A549 (cell line): ENCODE measurements at regions not wholly inside any gene's neighbourhood (a gene's known extent, or its start where the extent isn't known, plus 50 kb on each side); places are given as distances from the start of the nearest gene placed in this dataset.

Experiments
- ATAC-seq, 2 experiments: fragments of 200-7000 bp in 1 of 2; fragments of >200 bp in 1 of 2; cut with Nextera tagmentation in 1 of 2; cut with Tn5 transposase in 1 of 2; 3 replicates each; pipeline versions ENCODE4 v1.8.0 to v1.9.1; 2018 to 2020; ENCODE audit warnings: mild to moderate bottlenecking in 1 of 2, moderate library complexity in 1 of 2
- CTCF ChIA-PET: fragments of 300-600 bp; sonication (Branson Sonifier 250); formaldehyde crosslinking; extraction: SDS; loops from one replicate; lab custom pipeline; 2021; ENCODE audit warnings: antibody characterized with exemption, inconsistent platforms; lab: Yijun Ruan, JAX
- POLR2A ChIA-PET: fragments of 350-600 bp; formaldehyde crosslinking; extraction: SDS; loops from one replicate; lab custom pipeline; 2021; ENCODE audit warnings: antibody characterized with exemption, inconsistent platforms; lab: Yijun Ruan, JAX
- DNase-seq, 2 experiments: peaks; one replicate each; pipeline versions ENCODE4 v3.0.0 to v3.0.0-alpha.2; 2011 to 2016; ENCODE audit warnings: low read depth in 1 of 2, low spot score in 1 of 2
- FAIRE-seq: peaks from 2 replicates; lab custom pipeline; 2011; peaks lifted over from hg19 to GRCh38; lab: Jason Lieb, UNC
- H3K27ac ChIP-seq, 2 experiments: fragments of >200 bp; sonication (Bioruptor Twin); formaldehyde crosslinking; 3 replicates each; pipeline ENCODE4 v1.5.1; 2016 to 2017
- H3K4me1 ChIP-seq: fragments of >200 bp; sonication (Bioruptor Twin); formaldehyde crosslinking; 3 replicates; pipeline ENCODE4 v1.6.1; 2016
- H3K4me2 ChIP-seq: fragments of >200 bp; sonication (Bioruptor Twin); formaldehyde crosslinking; 3 replicates; pipeline ENCODE4 v1.6.1; 2016
- H3K4me3 ChIP-seq: fragments of >200 bp; sonication (Bioruptor Twin); formaldehyde crosslinking; 3 replicates; pipeline ENCODE4 v1.5.1; 2016
- H3K9me3 ChIP-seq: fragments of >200 bp; sonication (Bioruptor Twin); formaldehyde crosslinking; 3 replicates; pipeline ENCODE4 v1.6.1; 2016
- CHD4 ChIP-seq: fragments of 200-600 bp; sonication (generic); IDR thresholded peaks from 2 replicates; pipeline ENCODE4 v1.6.1; 2016; ENCODE audit warnings: antibody characterized with exemption, mild to moderate bottlenecking, borderline replicate concordance
- EHF ChIP-seq: fragments of 250-450 bp; sonication (Bioruptor Pico); IDR thresholded peaks from 2 replicates; pipeline ENCODE4 v1.5.0; 2020; ENCODE audit warnings: mild to moderate bottlenecking
- EP300 ChIP-seq, 2 experiments: fragments of >200 bp; sonication (Bioruptor Twin); formaldehyde crosslinking; IDR thresholded peaks; 2 replicates in 1 of 2; 3 replicates in 1 of 2; pipeline ENCODE4 v1.6.1; 2016 to 2017
- ESRRA ChIP-seq: fragments of 150-350 bp; IDR thresholded peaks from 2 replicates; pipeline ENCODE4 v1.6.1; 2014; ENCODE audit warnings: mild to moderate bottlenecking, low read length, borderline replicate concordance
- FOSL2 ChIP-seq, 2 experiments: fragments of 450-650 bp in 1 of 2; fragments of >200 bp in 1 of 2; sonication (Bioruptor Twin) in 1 of 2; formaldehyde crosslinking; IDR thresholded peaks; 2 replicates each; pipeline versions ENCODE4 v1.5.0 to v1.6.1; 2016 to 2020; ENCODE audit warnings: mild to moderate bottlenecking in 1 of 2, moderate library complexity in 1 of 2
- GATA3 ChIP-seq: IDR thresholded peaks from 2 replicates; pipeline ENCODE4 v1.6.1; 2012; ENCODE audit warnings: borderline replicate concordance
- HEYL ChIP-seq: fragments of 250-450 bp; sonication (Bioruptor Pico); IDR thresholded peaks from 2 replicates; pipeline ENCODE4 v1.8.0; 2021; ENCODE audit warnings: mild to moderate bottlenecking, moderate library complexity
- JUNB ChIP-seq: fragments of >200 bp; sonication (Bioruptor Twin); formaldehyde crosslinking; IDR thresholded peaks from 2 replicates; pipeline ENCODE4 v1.6.1; 2016
- KDM5A ChIP-seq: fragments of 200-600 bp; sonication (generic); IDR thresholded peaks from 2 replicates; pipeline ENCODE4 v1.6.1; 2016; ENCODE audit warnings: antibody characterized with exemption, mild to moderate bottlenecking
- MYC ChIP-seq: IDR thresholded peaks from 2 replicates; pipeline ENCODE4 v1.6.1; 2012; ENCODE audit warnings: mild to moderate bottlenecking, inconsistent platforms, low read length, improper control_type of control experiment, borderline replicate concordance
- NPAS2 ChIP-seq: fragments of 250-450 bp; sonication (Bioruptor Pico); IDR thresholded peaks from 2 replicates; pipeline ENCODE4 v1.8.0; 2022; ENCODE audit warnings: mild to moderate bottlenecking, moderate library complexity, borderline replicate concordance
- PHF8 ChIP-seq: fragments of 200-600 bp; sonication (generic); IDR thresholded peaks from 2 replicates; pipeline ENCODE4 v1.6.1; 2016; ENCODE audit warnings: low read depth, mild to moderate bottlenecking, antibody characterized with exemption, moderate library complexity, borderline replicate concordance
- RAD21 ChIP-seq, 2 experiments: fragments of >200 bp in 1 of 2; sonication (Bioruptor Twin) in 1 of 2; formaldehyde crosslinking in 1 of 2; IDR thresholded peaks in 1 of 2; conservative IDR thresholded peaks in 1 of 2; 2 replicates in 1 of 2; 3 replicates in 1 of 2; pipeline ENCODE4 v1.6.1; 2012 to 2018; ENCODE audit warnings: inconsistent platforms in 1 of 2
- RARB ChIP-seq: fragments of 250-450 bp; sonication (Bioruptor Pico); IDR thresholded peaks from 2 replicates; pipeline ENCODE4 v1.8.0; 2021; ENCODE audit warnings: mild to moderate bottlenecking, moderate library complexity
- RCOR1 ChIP-seq: fragments of 150-350 bp; IDR thresholded peaks from 2 replicates; pipeline ENCODE4 v1.6.1; 2014; ENCODE audit warnings: antibody characterized with exemption, low read length, low read depth
- RNF2 ChIP-seq: fragments of 200-600 bp; sonication (generic); IDR thresholded peaks from 2 replicates; pipeline ENCODE4 v1.6.1; 2016; ENCODE audit warnings: low read depth, mild to moderate bottlenecking, antibody characterized with exemption, moderate library complexity, borderline replicate concordance
- TFCP2L1 ChIP-seq: fragments of 250-450 bp; sonication (Bioruptor Pico); IDR thresholded peaks from 2 replicates; pipeline ENCODE4 v1.5.0; 2021; ENCODE audit warnings: mild to moderate bottlenecking
- ZSCAN20 ChIP-seq: fragments of 250-450 bp; sonication (Bioruptor Pico); IDR thresholded peaks from 2 replicates; pipeline ENCODE4 v1.8.0; 2022; ENCODE audit warnings: mild to moderate bottlenecking, moderate library complexity
- WGBS: methylation state at CpG from one replicate; pipeline ENCODE4 v1.1.6; 2017; ENCODE audit errors: missing lambda C conversion rate; 5-methylcytosine and 5-hydroxymethylcytosine counted together
- TF ChIP-seq, protein P1 (sequence below): fragments of 250-450 bp; sonication (Bioruptor Pico); IDR thresholded peaks from 2 replicates; pipeline ENCODE4 v1.5.0; 2020; ENCODE audit warnings: low read depth, mild to moderate bottlenecking, moderate library complexity
- TF ChIP-seq, protein P2 (sequence below): fragments of 150-350 bp; IDR thresholded peaks from 2 replicates; pipeline ENCODE4 v1.6.1; 2014; ENCODE audit warnings: low read depth, mild to moderate bottlenecking, low read length
- TF ChIP-seq, protein P3 (sequence below): IDR thresholded peaks from 2 replicates; pipeline ENCODE4 v1.6.1; 2012
- TF ChIP-seq, protein P4 (sequence below): fragments of 450-650 bp; IDR thresholded peaks from 2 replicates; pipeline ENCODE4 v1.6.1; 2014; ENCODE audit warnings: antibody characterized with exemption
- TF ChIP-seq, protein P5 (sequence below): fragments of >200 bp; sonication (Bioruptor Twin); formaldehyde crosslinking; IDR thresholded peaks from 3 replicates; pipeline ENCODE4 v1.5.1; 2016

DNA sequence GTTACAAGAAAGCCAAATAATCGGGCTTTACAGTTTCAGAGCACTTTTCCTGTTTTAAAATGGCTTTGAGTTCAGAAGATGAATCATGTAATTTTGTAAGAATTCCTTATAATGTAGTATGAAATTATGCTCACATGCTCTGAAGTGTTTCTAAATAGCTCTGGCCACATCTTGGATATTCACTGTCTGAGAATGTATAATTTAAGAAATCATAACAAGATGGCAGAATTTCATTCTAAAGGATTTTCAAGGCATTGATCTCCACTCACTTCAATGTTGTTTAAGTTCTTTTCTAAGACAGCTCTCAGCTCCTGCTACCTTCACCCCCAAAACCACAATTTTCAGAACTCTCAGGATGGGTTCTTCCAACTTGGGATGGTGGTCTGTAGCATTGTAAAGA is 180.1 kb downstream of the DACT1 start:
- no peak overlapping the region for H3K4me3 ChIP-seq
- ATAC-seq: no peak
- no peak overlapping the region for H3K4me2 ChIP-seq
- ChIA-PET CTCF (interaction anchor here (0.6 to 0.9 kb wide), 2 partner anchors 110 to 178 kb away, joined by 3 read pairs; no protein-coding TSS in a partner anchor), POLR2A (no interaction called here)
- FAIRE-seq: no peak
- H3K27ac ChIP-seq: no peak overlapping the region
- no peaks in the 10 kb centered on the region; the same call in 2 of the 3 replicates for H3K4me1 ChIP-seq
- no peak for DNase-seq
- whole genome bisulfite sequencing: 25% methylated on average over 1 of the region's 1 CpG
- no peaks in the 10 kb centered on the region for H3K9me3 ChIP-seq
- TF ChIP-seq MYC (no peak), EHF (CRISPR knock-in tag) (no peak)
- TF ChIP-seq, protein P1, sequence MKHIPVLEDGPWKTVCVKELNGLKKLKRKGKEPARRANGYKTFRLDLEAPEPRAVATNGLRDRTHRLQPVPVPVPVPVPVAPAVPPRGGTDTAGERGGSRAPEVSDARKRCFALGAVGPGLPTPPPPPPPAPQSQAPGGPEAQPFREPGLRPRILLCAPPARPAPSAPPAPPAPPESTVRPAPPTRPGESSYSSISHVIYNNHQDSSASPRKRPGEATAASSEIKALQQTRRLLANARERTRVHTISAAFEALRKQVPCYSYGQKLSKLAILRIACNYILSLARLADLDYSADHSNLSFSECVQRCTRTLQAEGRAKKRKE (CRISPR knock-in tag): no peak

DNA sequence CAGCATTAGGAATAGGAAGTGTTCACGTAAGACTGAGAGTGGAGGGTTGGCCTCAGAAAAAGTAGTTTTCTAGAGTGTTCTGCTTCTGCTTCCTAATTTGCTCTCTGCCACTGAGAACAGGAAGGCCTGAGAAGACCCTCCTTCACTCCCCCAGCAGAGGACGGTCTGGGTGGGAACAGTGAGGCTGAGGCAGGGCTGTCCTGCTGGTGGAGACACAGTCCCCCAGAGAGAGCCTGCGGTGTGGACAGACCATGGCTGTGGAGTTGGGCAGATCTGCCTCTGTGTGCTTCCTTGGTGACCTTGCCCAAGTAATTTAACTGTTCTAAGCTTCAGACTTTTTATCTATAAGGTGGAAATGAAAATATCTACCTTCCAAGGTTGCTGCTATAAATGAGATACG is 182.3 kb downstream of the DACT1 start:
- WGBS: 77% methylated on average over 4 of the region's 4 CpGs
- TF ChIP-seq RNF2: no peak
- TF ChIP-seq, all 56 proteins: peak for 0
- Histone ChIP-seq H3K4me2 (no peak overlapping the region), H3K4me3 (no peak overlapping the region), H3K9me3 (no peaks in the 10 kb centered on the region), H3K27ac (no peak overlapping the region), H3K4me1 (no peaks in the 10 kb centered on the region; the same call in 2 of the 3 replicates)
- FAIRE-seq (no peak), ATAC-seq (no peak), DNase-seq (no peak)
- ChIA-PET CTCF (no interaction called here), POLR2A (no interaction called here)

DNA sequence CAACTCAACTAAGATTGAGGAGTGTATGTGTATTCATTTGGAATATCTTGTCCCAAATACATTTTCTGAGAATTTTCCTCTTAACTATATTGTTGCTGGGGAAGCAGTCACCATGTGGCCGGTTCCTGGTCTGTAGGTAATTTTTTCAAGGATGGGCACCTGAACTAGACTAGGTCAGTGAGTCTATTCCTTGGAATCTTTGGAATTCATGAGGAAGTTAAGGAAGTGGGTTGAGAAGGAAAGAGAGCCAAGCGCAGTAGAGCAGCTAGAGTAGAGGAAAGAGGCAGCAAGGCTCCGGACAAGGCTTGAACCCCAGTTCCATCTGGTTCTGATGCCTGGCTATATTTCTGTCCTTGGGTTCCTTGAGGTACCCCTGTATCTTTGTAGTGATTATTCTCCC is 183.7 kb downstream of the DACT1 start:
- DNase-seq (no peak), ATAC-seq (no peak), FAIRE-seq (no peak)
- ChIA-PET CTCF (no interaction called here), POLR2A (no interaction called here)
- no peak overlapping the region for H3K27ac ChIP-seq
- H3K4me2 ChIP-seq: no peak overlapping the region
- TF ChIP-seq, protein P2, sequence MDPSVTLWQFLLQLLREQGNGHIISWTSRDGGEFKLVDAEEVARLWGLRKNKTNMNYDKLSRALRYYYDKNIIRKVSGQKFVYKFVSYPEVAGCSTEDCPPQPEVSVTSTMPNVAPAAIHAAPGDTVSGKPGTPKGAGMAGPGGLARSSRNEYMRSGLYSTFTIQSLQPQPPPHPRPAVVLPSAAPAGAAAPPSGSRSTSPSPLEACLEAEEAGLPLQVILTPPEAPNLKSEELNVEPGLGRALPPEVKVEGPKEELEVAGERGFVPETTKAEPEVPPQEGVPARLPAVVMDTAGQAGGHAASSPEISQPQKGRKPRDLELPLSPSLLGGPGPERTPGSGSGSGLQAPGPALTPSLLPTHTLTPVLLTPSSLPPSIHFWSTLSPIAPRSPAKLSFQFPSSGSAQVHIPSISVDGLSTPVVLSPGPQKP: no peak
- TF ChIP-seq, protein P3, sequence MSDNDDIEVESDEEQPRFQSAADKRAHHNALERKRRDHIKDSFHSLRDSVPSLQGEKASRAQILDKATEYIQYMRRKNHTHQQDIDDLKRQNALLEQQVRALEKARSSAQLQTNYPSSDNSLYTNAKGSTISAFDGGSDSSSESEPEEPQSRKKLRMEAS: no peak
- no peak for TF ChIP-seq KDM5A
- no peak for TF ChIP-seq TFCP2L1
- no peak for TF ChIP-seq MYC
- H3K9me3 ChIP-seq: no peaks in the 10 kb centered on the region; the same call in 2 of the 3 replicates
- WGBS: 56% methylated on average over 3 of the region's 3 CpGs
- H3K4me1 ChIP-seq: no peaks in the 10 kb centered on the region
- H3K4me3 ChIP-seq: no peak overlapping the region

DNA sequence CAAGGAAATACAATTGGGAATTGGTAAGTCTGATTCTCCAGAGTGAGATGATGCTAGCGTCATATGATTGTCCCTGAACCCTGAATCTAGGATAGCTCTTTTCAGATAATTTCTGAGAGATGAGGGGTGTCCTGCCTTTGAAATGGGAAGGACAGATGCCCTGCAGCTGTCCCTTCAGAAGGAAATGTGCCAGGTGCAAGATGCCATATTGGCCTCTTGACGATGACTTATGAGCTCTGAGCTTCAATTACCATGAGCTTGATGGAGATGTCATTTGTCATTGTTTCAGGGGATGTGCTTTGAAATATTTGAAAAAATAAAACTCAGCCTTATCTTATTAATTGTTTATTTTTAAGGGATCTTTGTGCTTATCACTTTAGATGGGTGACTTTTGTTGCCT is 185.1 kb downstream of the DACT1 start:
- no peak for ATAC-seq
- no peak overlapping the region for H3K4me2 ChIP-seq
- FAIRE-seq: no peak
- no peak overlapping the region for H3K4me3 ChIP-seq
- POLR2A ChIA-PET: no interaction called here
- no peak overlapping the region for H3K27ac ChIP-seq
- CTCF ChIA-PET: no interaction called here
- WGBS: 85% methylated on average over 2 of the region's 2 CpGs
- no peaks in the 10 kb centered on the region for H3K4me1 ChIP-seq
- H3K9me3 ChIP-seq: peaks cover 7% of the 10 kb centered on the region; the same call in 2 of the 3 replicates
- TF ChIP-seq, protein P4, sequence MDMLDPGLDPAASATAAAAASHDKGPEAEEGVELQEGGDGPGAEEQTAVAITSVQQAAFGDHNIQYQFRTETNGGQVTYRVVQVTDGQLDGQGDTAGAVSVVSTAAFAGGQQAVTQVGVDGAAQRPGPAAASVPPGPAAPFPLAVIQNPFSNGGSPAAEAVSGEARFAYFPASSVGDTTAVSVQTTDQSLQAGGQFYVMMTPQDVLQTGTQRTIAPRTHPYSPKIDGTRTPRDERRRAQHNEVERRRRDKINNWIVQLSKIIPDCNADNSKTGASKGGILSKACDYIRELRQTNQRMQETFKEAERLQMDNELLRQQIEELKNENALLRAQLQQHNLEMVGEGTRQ: no peak
- no peak for TF ChIP-seq CHD4
- TF ChIP-seq HEYL (CRISPR knock-in tag): no peak
- DNase-seq: no peak

DNA sequence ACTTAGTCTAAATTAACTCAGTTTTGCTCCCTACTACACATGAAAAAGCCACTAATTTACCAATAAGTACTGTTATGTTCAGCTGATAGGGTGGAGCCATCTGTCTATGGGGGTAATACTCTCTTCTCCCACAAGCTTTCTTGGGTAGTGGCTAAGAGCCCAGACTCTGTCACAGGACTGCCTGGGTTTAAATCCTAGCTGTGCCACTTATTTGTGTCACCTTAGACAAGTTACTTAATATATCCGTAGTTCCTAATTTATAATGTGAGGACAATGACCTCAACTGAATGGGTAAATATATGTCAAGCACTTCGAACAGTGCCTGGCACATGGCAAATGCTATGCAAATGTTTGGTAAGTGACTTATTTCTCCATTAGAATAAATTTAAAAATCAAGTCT is 185.6 kb downstream of the DACT1 start:
- Histone ChIP-seq H3K27ac (no peak overlapping the region), H3K4me2 (no peak overlapping the region), H3K4me3 (no peak overlapping the region), H3K9me3 (peaks cover 7% of the 10 kb centered on the region; the same call in 2 of the 3 replicates), H3K4me1 (no peaks in the 10 kb centered on the region)
- ATAC-seq (no peak), FAIRE-seq (no peak), DNase-seq (no peak)
- POLR2A ChIA-PET: no interaction called here
- WGBS: 31% methylated on average over 2 of the region's 2 CpGs
- CTCF ChIA-PET: no interaction called here
- no peak for TF ChIP-seq PHF8
- no peak for TF ChIP-seq EP300 (IDR thresholded peaks at IDR 0.05)
- TF ChIP-seq NPAS2: no peak
- TF ChIP-seq GATA3: no peak
- no peak for TF ChIP-seq JUNB
- TF ChIP-seq ESRRA: no peak
- TF ChIP-seq, protein P5, sequence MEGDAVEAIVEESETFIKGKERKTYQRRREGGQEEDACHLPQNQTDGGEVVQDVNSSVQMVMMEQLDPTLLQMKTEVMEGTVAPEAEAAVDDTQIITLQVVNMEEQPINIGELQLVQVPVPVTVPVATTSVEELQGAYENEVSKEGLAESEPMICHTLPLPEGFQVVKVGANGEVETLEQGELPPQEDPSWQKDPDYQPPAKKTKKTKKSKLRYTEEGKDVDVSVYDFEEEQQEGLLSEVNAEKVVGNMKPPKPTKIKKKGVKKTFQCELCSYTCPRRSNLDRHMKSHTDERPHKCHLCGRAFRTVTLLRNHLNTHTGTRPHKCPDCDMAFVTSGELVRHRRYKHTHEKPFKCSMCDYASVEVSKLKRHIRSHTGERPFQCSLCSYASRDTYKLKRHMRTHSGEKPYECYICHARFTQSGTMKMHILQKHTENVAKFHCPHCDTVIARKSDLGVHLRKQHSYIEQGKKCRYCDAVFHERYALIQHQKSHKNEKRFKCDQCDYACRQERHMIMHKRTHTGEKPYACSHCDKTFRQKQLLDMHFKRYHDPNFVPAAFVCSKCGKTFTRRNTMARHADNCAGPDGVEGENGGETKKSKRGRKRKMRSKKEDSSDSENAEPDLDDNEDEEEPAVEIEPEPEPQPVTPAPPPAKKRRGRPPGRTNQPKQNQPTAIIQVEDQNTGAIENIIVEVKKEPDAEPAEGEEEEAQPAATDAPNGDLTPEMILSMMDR: no peak
- no peak for TF ChIP-seq RAD21 (conservative IDR thresholded peaks at IDR 0.05 in 1 of 2, IDR thresholded peaks at IDR 0.05 in 1 of 2)
- no peak for TF ChIP-seq FOSL2 (IDR thresholded peaks at IDR 0.05)
- no peak for TF ChIP-seq FOSL2 (CRISPR knock-in tag; IDR thresholded peaks at IDR 0.05)
- no peak for TF ChIP-seq RARB
- TF ChIP-seq ZSCAN20 (CRISPR knock-in tag): no peak
- TF ChIP-seq RCOR1: no peak
